Upper lobe of left lung (tissue), 4 donors: ENCODE measurements at regions not wholly inside any gene's neighbourhood (a gene's known extent, or its start where the extent isn't known, plus 50 kb on each side); places are given as distances from the start of the nearest gene placed in this dataset.

Experiments used
- CTCF ChIP-seq, 6 experiments: fragments of 450-650 bp in 4 of 6; fragments of 200-600 bp in 2 of 6; sonication (generic) in 2 of 6; IDR thresholded peaks; one replicate each; pipeline ENCODE4 v1.5.1; 2016 to 2019; ENCODE audit warnings: antibody characterized with exemption in 6 of 6
- EP300 ChIP-seq, 4 donors: sonication (generic); formaldehyde crosslinking; IDR thresholded peaks; one replicate each; pipeline ENCODE4 v1.5.1; 2017; ENCODE audit warnings: antibody characterized with exemption in 4 of 4, control low read depth in 2 of 4
- POLR2A ChIP-seq, 4 donors: fragments of 450-650 bp; IDR thresholded peaks; one replicate each; pipeline ENCODE4 v1.5.1; 2016 to 2017; ENCODE audit warnings: antibody characterized with exemption in 4 of 4, mild to moderate bottlenecking in 2 of 4

GRCh38 chr15:46934851-46935250, 782.5 kb upstream of the SEMA6D start:
- no peak for TF ChIP-seq CTCF (IDR thresholded peaks at IDR 0.05)
- TF ChIP-seq POLR2A (IDR thresholded peaks at IDR 0.05) = no peak
- no peak for TF ChIP-seq EP300 (IDR thresholded peaks at IDR 0.05)
